Neural cell (in vitro differentiated cells): ENCODE measurements at regions not wholly inside any gene's neighbourhood (a gene's known extent, or its start where the extent isn't known, plus 50 kb on each side); places are given as distances from the start of the nearest gene placed in this dataset.
"Not testable (repeated sequence)": the region's sequence is repeated elsewhere in the genome, so short reads cannot be mapped to it uniquely, and the experiment has no call there.

Experiments used
- H2AFZ ChIP-seq: fragments of 200-600, 300-800 bp; sonication (generic), shearing (Covaris generic); 2 replicates; pipeline ENCODE4 v1.6.0; 2014; ENCODE audit warnings: low read depth, mild to moderate bottlenecking, antibody characterized with exemption, low read length, moderate library complexity
- H3F3A ChIP-seq: fragments of 200-600 bp; shearing (Covaris generic); 2 replicates; pipeline ENCODE4 v1.6.1; 2016; ENCODE audit warnings: mild to moderate bottlenecking, moderate library complexity, mixed read lengths, antibody characterized with exemption, low read length; ENCODE audit not compliant: insufficient read depth, poor library complexity, severe bottlenecking
- H3K27ac ChIP-seq: fragments of 200-600, 300-800 bp; sonication (generic), shearing (Covaris generic); 2 replicates; pipeline ENCODE4 v1.5.1; 2014; ENCODE audit warnings: mild to moderate bottlenecking, low read length, moderate library complexity
- H3K27me3 ChIP-seq: fragments of 300-800, 200-600 bp; sonication (generic), shearing (Covaris generic); 2 replicates; pipeline ENCODE4 v1.6.0; 2014; ENCODE audit warnings: mild to moderate bottlenecking, low read depth, low read length, moderate library complexity; ENCODE audit not compliant: insufficient read depth
- H3K36me3 ChIP-seq: fragments of 300-800, 200-600 bp; sonication (generic), shearing (Covaris generic); 2 replicates; pipeline ENCODE4 v1.5.1; 2014; ENCODE audit warnings: mild to moderate bottlenecking, antibody characterized with exemption, low read length, moderate library complexity; ENCODE audit not compliant: insufficient read depth
- H3K4me2 ChIP-seq: fragments of 300-800, 200-600 bp; sonication (generic), shearing (Covaris generic); 2 replicates; pipeline ENCODE4 v1.6.0; 2014; ENCODE audit warnings: mild to moderate bottlenecking, low read length
- H3K4me3 ChIP-seq: fragments of 300-800, 200-600 bp; sonication (generic), shearing (Covaris generic); 2 replicates; pipeline ENCODE4 v1.5.1; 2014; ENCODE audit warnings: mild to moderate bottlenecking, low read length, moderate library complexity
- H3K79me2 ChIP-seq: fragments of 200-600 bp; shearing (Covaris generic); replicated peaks from 2 replicates; pipeline ENCODE4 v1.6.0; 2014; ENCODE audit warnings: mild to moderate bottlenecking, low read length, moderate library complexity; ENCODE audit not compliant: insufficient read depth
- H3K9ac ChIP-seq: fragments of 300-800, 200-600 bp; sonication (generic), shearing (Covaris generic); 2 replicates; pipeline ENCODE4 v1.6.1; 2016; ENCODE audit warnings: mild to moderate bottlenecking, low read length, mixed read lengths
- H3K9me2 ChIP-seq: fragments of 200-600 bp; shearing (Covaris generic); 2 replicates; pipeline ENCODE4 v1.6.1; 2016; ENCODE audit warnings: mild to moderate bottlenecking, low read length, mixed read lengths; ENCODE audit not compliant: insufficient read depth
- H3K9me3 ChIP-seq: fragments of 200-600, 300-800 bp; sonication (generic), shearing (Covaris generic); 2 replicates; pipeline ENCODE4 v1.6.1; 2016; ENCODE audit warnings: mild to moderate bottlenecking, mixed run types, low read length, moderate library complexity, mixed read lengths
- H4K20me1 ChIP-seq: fragments of 200-600 bp; shearing (Covaris generic); 2 replicates; pipeline ENCODE4 v1.6.1; 2016; ENCODE audit warnings: mild to moderate bottlenecking, mixed run types; ENCODE audit not compliant: insufficient read depth
- EP300 ChIP-seq: fragments of 450-650 bp; conservative IDR thresholded peaks from 2 replicates; pipeline ENCODE4 v1.6.1; 2014; ENCODE audit warnings: antibody characterized with exemption, mild to moderate bottlenecking, moderate library complexity; ENCODE audit not compliant: poor library complexity, severe bottlenecking
- EZH2 ChIP-seq: fragments of 200-600, 300-800 bp; shearing (Covaris generic), sonication (generic); IDR thresholded peaks from 2 replicates; pipeline ENCODE4 v1.6.1; 2014; ENCODE audit warnings: antibody characterized with exemption, low read length, borderline replicate concordance, mild to moderate bottlenecking; ENCODE audit not compliant: insufficient read depth, poor library complexity, severe bottlenecking
- MXI1 ChIP-seq: fragments of 450-650 bp; conservative IDR thresholded peaks from 2 replicates; pipeline ENCODE4 v1.6.1; 2014; ENCODE audit warnings: antibody characterized with exemption, mild to moderate bottlenecking; ENCODE audit not compliant: poor library complexity, severe bottlenecking
- RAD21 ChIP-seq: fragments of 450-650 bp; conservative IDR thresholded peaks from 2 replicates; pipeline ENCODE4 v1.6.1; 2014; ENCODE audit warnings: antibody characterized with exemption, mild to moderate bottlenecking, moderate library complexity
- TF ChIP-seq, protein P1 (sequence below): fragments of 450-650 bp; IDR thresholded peaks from 2 replicates; pipeline ENCODE4 v1.5.1; 2014; ENCODE audit warnings: antibody characterized with exemption, mild to moderate bottlenecking, moderate library complexity; ENCODE audit not compliant: poor library complexity, severe bottlenecking
- TF ChIP-seq, protein P2 (sequence below): IDR thresholded peaks from 2 replicates; pipeline ENCODE4 v1.6.1; 2012; ENCODE audit warnings: borderline replicate concordance

DNA sequence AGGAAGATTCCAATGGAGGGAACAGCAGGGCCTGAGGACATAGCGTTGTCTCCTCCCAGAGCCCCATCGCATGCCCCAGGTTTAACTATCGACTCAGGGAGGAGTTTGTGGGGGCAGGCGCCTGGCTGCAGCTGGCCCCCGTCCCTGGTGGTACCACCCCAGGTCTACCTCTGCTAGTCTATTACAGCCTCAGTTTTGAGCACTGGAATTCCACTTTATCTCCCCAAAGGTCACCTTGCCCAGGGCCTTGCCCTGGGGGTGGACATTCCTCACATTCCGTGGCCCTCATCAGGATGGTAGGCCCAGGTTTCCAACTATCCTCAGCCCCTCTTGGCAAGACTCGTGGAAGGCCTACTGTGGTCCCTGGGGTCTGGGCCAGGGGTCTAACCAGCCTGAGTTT, 65.4 kb upstream of the SSBP3 start:
- H3K9me2 ChIP-seq = no peaks in the 10 kb centered on the region
- H3K4me3 ChIP-seq = no peak overlapping the region
- no peaks in the 10 kb centered on the region for H3K9me3 ChIP-seq
- H3K27ac ChIP-seq = no peak overlapping the region
- no peak overlapping the region for H2AFZ ChIP-seq
- no peak overlapping the region for H3K9ac ChIP-seq
- no peaks in the 10 kb centered on the region for H3K36me3 ChIP-seq
- no peaks in the 10 kb centered on the region for H3K79me2 ChIP-seq
- no peaks in the 10 kb centered on the region for H3K27me3 ChIP-seq
- H3F3A ChIP-seq = no peaks in the 10 kb centered on the region
- no peaks in the 10 kb centered on the region for H4K20me1 ChIP-seq
- TF ChIP-seq EZH2 (no peak), RAD21 (no peak), EP300 (no peak), MXI1 (no peak)
- TF ChIP-seq, protein P1, sequence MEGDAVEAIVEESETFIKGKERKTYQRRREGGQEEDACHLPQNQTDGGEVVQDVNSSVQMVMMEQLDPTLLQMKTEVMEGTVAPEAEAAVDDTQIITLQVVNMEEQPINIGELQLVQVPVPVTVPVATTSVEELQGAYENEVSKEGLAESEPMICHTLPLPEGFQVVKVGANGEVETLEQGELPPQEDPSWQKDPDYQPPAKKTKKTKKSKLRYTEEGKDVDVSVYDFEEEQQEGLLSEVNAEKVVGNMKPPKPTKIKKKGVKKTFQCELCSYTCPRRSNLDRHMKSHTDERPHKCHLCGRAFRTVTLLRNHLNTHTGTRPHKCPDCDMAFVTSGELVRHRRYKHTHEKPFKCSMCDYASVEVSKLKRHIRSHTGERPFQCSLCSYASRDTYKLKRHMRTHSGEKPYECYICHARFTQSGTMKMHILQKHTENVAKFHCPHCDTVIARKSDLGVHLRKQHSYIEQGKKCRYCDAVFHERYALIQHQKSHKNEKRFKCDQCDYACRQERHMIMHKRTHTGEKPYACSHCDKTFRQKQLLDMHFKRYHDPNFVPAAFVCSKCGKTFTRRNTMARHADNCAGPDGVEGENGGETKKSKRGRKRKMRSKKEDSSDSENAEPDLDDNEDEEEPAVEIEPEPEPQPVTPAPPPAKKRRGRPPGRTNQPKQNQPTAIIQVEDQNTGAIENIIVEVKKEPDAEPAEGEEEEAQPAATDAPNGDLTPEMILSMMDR = no peak
- TF ChIP-seq, protein P2, sequence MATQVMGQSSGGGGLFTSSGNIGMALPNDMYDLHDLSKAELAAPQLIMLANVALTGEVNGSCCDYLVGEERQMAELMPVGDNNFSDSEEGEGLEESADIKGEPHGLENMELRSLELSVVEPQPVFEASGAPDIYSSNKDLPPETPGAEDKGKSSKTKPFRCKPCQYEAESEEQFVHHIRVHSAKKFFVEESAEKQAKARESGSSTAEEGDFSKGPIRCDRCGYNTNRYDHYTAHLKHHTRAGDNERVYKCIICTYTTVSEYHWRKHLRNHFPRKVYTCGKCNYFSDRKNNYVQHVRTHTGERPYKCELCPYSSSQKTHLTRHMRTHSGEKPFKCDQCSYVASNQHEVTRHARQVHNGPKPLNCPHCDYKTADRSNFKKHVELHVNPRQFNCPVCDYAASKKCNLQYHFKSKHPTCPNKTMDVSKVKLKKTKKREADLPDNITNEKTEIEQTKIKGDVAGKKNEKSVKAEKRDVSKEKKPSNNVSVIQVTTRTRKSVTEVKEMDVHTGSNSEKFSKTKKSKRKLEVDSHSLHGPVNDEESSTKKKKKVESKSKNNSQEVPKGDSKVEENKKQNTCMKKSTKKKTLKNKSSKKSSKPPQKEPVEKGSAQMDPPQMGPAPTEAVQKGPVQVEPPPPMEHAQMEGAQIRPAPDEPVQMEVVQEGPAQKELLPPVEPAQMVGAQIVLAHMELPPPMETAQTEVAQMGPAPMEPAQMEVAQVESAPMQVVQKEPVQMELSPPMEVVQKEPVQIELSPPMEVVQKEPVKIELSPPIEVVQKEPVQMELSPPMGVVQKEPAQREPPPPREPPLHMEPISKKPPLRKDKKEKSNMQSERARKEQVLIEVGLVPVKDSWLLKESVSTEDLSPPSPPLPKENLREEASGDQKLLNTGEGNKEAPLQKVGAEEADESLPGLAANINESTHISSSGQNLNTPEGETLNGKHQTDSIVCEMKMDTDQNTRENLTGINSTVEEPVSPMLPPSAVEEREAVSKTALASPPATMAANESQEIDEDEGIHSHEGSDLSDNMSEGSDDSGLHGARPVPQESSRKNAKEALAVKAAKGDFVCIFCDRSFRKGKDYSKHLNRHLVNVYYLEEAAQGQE = no peak
- H3K4me2 ChIP-seq = no peak overlapping the region

DNA sequence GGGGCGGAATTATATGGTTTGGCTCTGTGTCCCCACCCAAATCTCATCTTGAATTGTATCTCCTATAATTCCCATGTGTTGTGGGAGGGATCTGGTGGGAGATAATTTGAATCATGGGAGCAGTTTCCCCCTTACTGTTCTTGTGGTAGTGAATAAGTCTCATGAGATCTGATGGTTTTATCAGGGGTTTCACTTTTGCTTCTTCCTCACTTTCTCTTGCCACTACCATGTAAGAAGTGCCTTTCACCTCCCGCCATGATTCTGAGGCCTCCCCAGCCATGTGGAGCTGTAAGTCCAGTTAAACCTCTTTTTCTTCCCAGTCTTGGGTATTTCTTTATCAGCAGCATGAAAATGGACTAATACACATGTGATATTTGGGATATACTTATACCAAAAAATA, 63.2 kb upstream of the SSBP3 start:
- H3F3A ChIP-seq, H3K9me3 ChIP-seq, H3K79me2 ChIP-seq, H3K27ac ChIP-seq, H4K20me1 ChIP-seq, H3K4me3 ChIP-seq, H2AFZ ChIP-seq, H3K27me3 ChIP-seq, H3K4me2 ChIP-seq, H3K9me2 ChIP-seq, H3K36me3 ChIP-seq, H3K9ac ChIP-seq: not testable (repeated sequence)

DNA sequence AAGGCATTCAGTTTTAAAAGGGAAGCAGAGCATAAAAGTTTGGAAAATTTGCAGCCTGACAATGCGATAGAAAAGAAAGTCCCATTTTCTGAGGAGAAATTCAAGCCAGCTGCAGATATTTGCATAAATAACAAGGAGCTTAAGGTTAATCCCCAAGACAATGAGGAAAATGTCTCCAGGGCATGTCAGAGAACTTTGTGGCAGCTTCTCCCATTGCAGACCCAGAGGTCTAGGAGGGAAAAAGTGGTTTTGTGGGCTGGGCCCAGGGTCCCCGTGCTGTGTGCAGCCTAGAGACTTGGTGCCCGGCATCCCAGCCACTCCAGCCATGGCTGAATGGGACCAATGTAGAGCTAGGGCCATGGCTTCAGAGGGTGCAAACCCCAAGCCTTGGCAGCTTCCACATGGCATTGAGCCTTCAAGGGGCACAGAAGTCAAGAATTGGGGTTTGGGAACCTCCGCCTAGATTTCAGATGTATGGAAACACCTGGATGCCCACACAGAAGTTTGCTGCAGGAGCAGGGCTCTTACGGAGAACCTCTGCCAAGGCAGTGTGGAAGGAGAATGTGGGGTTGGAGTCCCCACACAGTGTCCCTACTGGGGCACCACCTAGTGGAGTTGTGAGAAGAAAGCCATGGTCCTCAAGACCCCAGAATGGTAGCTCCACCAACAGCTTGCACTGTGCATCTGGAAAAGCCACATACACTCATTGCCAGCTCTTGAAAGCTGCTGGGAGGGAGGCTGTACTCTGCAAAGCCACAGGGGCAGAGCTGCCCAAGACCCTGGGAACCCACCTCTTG, 62.3 kb upstream of the SSBP3 start:
- not testable (repeated sequence) for H3F3A ChIP-seq

More for the DNA sequence above, 62.3 kb upstream of the SSBP3 start:
- not testable (repeated sequence) for H3K4me2 ChIP-seq, H3K27ac ChIP-seq, H3K36me3 ChIP-seq, H3K9me2 ChIP-seq, H3K79me2 ChIP-seq, H2AFZ ChIP-seq, H3K27me3 ChIP-seq, H3K9ac ChIP-seq, H3K9me3 ChIP-seq, H4K20me1 ChIP-seq, H3K4me3 ChIP-seq
